RWPE2 (cell line): ENCODE measurements at regions not wholly inside any gene's neighbourhood (a gene's known extent, or its start where the extent isn't known, plus 50 kb on each side); places are given as distances from the start of the nearest gene placed in this dataset.
"Not testable (repeated sequence)": the region's sequence is repeated elsewhere in the genome, so short reads cannot be mapped to it uniquely, and the experiment has no call there.

Experiments used
- ATAC-seq: fragments of 200-7000 bp; cut with Tn5 transposase; 3 replicates; pipeline ENCODE4 v1.9.1; 2021; ENCODE audit warnings: low read depth
- DNase-seq: peaks from one replicate; pipeline ENCODE4 v3.0.0-alpha.2; 2020; ENCODE audit warnings: low spot score
- H3K27ac ChIP-seq: fragments of 450-650 bp; 2 replicates; pipeline ENCODE4 v1.5.1; 2017; ENCODE audit warnings: mild to moderate bottlenecking; ENCODE audit not compliant: poor library complexity, severe bottlenecking
- H3K27me3 ChIP-seq: fragments of 250-450 bp; sonication (Bioruptor Pico); 2 replicates; pipeline ENCODE4 v1.5.1; 2021; ENCODE audit warnings: mild to moderate bottlenecking, moderate library complexity; ENCODE audit not compliant: insufficient read depth, poor library complexity, severe bottlenecking
- H3K36me3 ChIP-seq: fragments of 250-450 bp; sonication (Bioruptor Pico); 2 replicates; pipeline ENCODE4 v1.5.1; 2020; ENCODE audit warnings: low read depth, mild to moderate bottlenecking, moderate library complexity
- H3K4me1 ChIP-seq: fragments of 250-450 bp; sonication (Bioruptor Pico); 2 replicates; pipeline ENCODE4 v1.5.1; 2021; ENCODE audit warnings: mild to moderate bottlenecking, moderate library complexity; ENCODE audit not compliant: insufficient read depth, poor library complexity, severe bottlenecking
- H3K4me3 ChIP-seq: fragments of 250-450 bp; sonication (Bioruptor Pico); 2 replicates; pipeline ENCODE4 v1.5.1; 2021; ENCODE audit warnings: mild to moderate bottlenecking, moderate library complexity; ENCODE audit not compliant: severe bottlenecking
- H3K9me3 ChIP-seq: fragments of 250-450 bp; sonication (Bioruptor Pico); 2 replicates; pipeline ENCODE4 v1.5.1; 2021; ENCODE audit warnings: mild to moderate bottlenecking, moderate library complexity; ENCODE audit not compliant: severe bottlenecking
- TF ChIP-seq, protein P1 (sequence below): fragments of 450-650 bp; IDR thresholded peaks from one replicate; pipeline ENCODE4 v1.5.1; 2017; ENCODE audit warnings: mild to moderate bottlenecking, moderate library complexity; ENCODE audit not compliant: poor library complexity, severe bottlenecking

DNA sequence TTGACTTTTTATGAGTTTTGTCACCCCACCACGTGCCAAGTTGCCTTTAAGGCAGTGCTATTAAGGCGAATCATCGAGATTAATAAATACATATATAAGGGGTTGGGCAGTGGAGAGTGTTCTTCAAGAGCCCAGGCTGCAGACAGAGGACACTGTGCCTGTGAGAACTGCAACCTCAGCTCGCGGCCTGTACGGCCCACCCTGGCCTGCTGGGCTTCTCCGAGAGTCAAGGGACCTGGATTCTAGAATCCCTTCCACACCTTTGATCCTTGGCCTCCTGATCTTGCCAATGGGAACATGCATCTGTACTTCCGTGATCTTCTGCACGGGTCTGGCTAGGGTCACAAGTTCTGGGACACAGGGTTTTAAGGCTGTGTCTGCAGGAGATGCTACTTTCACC is 54.5 kb downstream of the IRX5 start:
- Histone ChIP-seq H3K36me3 (no peaks in the 10 kb centered on the region), H3K27me3 (no peaks in the 10 kb centered on the region), H3K4me3 (no peak overlapping the region), H3K9me3 (no peaks in the 10 kb centered on the region), H3K27ac (no peak overlapping the region), H3K4me1 (no peaks in the 10 kb centered on the region)
- DNase-seq: no peak
- TF ChIP-seq, protein P1, sequence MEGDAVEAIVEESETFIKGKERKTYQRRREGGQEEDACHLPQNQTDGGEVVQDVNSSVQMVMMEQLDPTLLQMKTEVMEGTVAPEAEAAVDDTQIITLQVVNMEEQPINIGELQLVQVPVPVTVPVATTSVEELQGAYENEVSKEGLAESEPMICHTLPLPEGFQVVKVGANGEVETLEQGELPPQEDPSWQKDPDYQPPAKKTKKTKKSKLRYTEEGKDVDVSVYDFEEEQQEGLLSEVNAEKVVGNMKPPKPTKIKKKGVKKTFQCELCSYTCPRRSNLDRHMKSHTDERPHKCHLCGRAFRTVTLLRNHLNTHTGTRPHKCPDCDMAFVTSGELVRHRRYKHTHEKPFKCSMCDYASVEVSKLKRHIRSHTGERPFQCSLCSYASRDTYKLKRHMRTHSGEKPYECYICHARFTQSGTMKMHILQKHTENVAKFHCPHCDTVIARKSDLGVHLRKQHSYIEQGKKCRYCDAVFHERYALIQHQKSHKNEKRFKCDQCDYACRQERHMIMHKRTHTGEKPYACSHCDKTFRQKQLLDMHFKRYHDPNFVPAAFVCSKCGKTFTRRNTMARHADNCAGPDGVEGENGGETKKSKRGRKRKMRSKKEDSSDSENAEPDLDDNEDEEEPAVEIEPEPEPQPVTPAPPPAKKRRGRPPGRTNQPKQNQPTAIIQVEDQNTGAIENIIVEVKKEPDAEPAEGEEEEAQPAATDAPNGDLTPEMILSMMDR: no peak
- ATAC-seq: no peak

DNA sequence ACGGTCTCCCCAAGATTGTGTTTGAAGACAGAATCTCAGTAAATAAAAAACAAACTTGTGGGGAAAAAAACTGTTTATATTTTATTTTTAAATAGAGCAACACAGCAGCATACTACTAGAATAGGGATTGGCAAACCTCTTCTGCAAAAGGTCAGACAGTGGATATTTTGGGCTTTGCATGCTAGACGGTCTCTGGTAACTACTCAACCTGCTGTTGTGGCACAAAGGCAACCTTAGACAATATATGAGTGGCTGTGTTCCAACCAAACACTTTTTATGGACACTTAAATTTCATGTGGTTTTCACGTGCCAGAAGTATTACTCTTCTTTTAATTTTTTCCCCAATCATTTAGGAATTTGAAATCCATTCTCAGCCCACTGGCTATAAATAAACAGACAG is 55.0 kb downstream of the IRX5 start:
- H3K4me3 ChIP-seq: no peak overlapping the region
- no peaks in the 10 kb centered on the region for H3K27me3 ChIP-seq
- ATAC-seq: no peak
- DNase-seq: no peak
- H3K27ac ChIP-seq: no peak overlapping the region
- no peaks in the 10 kb centered on the region for H3K9me3 ChIP-seq
- H3K4me1 ChIP-seq: no peaks in the 10 kb centered on the region
- TF ChIP-seq, protein P1: no peak
- H3K36me3 ChIP-seq: no peaks in the 10 kb centered on the region

DNA sequence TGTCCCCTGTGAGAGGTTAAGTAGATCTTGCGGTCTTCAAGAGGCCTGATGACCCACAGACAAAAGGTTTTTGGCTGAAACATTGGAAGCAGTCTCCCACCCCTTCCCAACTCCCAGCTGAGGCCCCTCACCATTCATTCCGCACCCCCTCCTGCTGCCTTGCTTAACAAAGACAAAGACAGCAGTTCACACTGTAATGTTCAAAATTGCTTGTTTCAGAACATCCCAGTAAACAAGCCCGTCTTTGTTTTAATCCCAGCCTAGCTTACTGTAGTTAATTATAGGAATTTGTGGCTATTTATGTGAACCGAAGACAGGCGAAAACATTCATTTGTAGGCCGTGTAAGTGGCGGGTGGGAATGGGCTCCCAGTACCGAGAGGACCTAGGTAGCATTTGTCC is 55.7 kb downstream of the IRX5 start:
- Histone ChIP-seq H3K4me3 (no peak overlapping the region), H3K4me1 (no peaks in the 10 kb centered on the region), H3K36me3 (no peaks in the 10 kb centered on the region), H3K27ac (no peak overlapping the region), H3K9me3 (no peaks in the 10 kb centered on the region), H3K27me3 (no peaks in the 10 kb centered on the region)
- ATAC-seq: no peak
- TF ChIP-seq, protein P1: no peak
- DNase-seq: no peak

DNA sequence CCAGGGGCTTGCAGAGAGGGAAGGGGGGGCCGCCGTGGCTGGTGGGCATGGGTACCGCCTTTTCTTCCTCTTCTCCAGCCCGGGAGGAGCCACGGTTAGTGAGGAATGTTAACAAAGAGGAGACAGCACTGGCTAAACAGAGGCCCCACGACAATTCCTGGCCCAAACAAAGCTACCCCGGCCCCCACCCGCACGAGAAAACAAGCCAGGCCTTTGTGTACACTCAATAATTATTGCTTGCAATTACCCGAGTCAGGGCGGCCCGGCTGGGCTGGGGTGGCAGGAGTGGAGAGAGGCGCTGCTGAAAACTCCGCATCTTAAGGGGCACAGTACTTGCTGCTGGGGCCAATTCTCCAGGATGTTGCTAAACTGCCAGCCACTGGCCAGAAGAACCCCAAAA is 56.4 kb downstream of the IRX5 start:
- Histone ChIP-seq H3K27me3 (no peaks in the 10 kb centered on the region), H3K4me1 (no peaks in the 10 kb centered on the region), H3K27ac (no peak overlapping the region), H3K4me3 (no peak overlapping the region), H3K9me3 (no peaks in the 10 kb centered on the region), H3K36me3 (no peaks in the 10 kb centered on the region)
- TF ChIP-seq, protein P1: no peak
- DNase-seq: no peak
- no peak for ATAC-seq

DNA sequence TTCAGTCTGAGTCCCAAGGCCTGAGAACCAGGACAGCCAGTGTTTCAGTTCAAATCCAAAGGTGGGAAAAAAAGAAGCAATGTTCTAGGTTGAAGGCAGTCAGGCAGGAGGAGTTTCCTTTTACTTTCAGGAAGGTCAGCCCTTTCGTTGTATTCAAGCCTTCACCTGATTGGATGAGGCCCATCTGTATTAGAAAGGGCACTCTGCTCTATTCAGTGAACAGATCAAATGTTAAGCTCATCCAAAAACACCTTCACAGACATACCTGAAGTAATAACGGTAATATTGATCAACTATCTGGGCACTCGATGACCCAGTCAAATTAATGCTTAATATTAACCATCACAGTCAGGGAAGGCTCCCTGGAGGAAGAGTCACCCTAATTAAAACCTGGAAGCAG is 60.9 kb downstream of the IRX5 start:
- TF ChIP-seq, protein P1: no peak
- ATAC-seq (no peak), DNase-seq (no peak)
- Histone ChIP-seq H3K27ac (no peak overlapping the region), H3K27me3 (no peaks in the 10 kb centered on the region), H3K36me3 (no peaks in the 10 kb centered on the region), H3K9me3 (no peaks in the 10 kb centered on the region), H3K4me1 (no peaks in the 10 kb centered on the region), H3K4me3 (no peak overlapping the region)

DNA sequence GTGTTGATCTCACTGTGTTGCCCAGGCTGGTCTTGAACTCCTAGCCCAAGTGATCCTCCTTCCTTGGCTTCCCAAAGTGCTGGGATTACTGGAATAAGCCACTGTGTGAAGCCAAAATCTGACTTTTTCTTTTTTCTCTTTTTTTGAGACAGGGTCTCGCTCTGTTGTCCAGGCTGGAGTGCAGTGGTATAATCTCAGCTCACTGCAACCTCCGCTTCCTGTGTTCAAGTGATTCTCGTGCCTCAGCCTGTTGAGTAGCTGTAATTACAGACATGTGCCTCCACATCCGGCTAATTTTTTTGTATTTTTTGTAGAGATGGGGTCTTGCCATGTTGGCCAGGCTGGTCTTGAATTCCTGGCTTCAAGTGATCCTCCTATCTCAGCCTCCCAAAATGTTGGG is 61.3 kb downstream of the IRX5 start:
- not testable (repeated sequence) for DNase-seq, H3K36me3 ChIP-seq, H3K9me3 ChIP-seq, H3K27me3 ChIP-seq, H3K27ac ChIP-seq, ATAC-seq, H3K4me1 ChIP-seq, H3K4me3 ChIP-seq
